A549 (cell line): ENCODE measurements at regions not wholly inside any gene's neighbourhood (a gene's known extent, or its start where the extent isn't known, plus 50 kb on each side); places are given as distances from the start of the nearest gene placed in this dataset.
"Not testable (repeated sequence)": the region's sequence is repeated elsewhere in the genome, so short reads cannot be mapped to it uniquely, and the experiment has no call there.

ENCODE experiments used
- KDM1A ChIP-seq: fragments of 200-600 bp; sonication (generic); IDR thresholded peaks from 2 replicates; pipeline ENCODE4 v1.6.1; 2016; ENCODE audit warnings: low read depth, mild to moderate bottlenecking
- TF ChIP-seq, protein P1 (sequence below): fragments of >200 bp; sonication (Bioruptor Twin); formaldehyde crosslinking; IDR thresholded peaks from 3 replicates; pipeline ENCODE4 v1.5.1; 2016
- TF ChIP-seq, protein P2 (sequence below): fragments of 250-450 bp; sonication (Bioruptor Pico); IDR thresholded peaks from 2 replicates; pipeline ENCODE4 v1.5.0; 2021; ENCODE audit warnings: mild to moderate bottlenecking, moderate library complexity, borderline replicate concordance

DNA sequence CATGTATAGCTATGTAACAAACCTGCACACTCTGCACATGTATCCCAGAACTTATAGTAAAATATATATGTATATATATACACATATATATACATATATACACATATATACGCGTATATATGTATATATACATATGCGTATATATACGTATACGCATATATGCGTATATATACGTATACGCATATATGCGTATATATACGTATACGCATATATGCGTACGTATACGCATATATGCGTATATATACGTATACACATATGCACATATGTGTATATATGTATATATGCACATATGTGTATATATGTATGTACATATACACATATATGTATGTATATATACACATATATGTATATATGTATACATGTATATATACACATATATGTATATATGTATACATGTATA, 57.1 kb upstream of the VSIG4 start:
- TF ChIP-seq, protein P1, sequence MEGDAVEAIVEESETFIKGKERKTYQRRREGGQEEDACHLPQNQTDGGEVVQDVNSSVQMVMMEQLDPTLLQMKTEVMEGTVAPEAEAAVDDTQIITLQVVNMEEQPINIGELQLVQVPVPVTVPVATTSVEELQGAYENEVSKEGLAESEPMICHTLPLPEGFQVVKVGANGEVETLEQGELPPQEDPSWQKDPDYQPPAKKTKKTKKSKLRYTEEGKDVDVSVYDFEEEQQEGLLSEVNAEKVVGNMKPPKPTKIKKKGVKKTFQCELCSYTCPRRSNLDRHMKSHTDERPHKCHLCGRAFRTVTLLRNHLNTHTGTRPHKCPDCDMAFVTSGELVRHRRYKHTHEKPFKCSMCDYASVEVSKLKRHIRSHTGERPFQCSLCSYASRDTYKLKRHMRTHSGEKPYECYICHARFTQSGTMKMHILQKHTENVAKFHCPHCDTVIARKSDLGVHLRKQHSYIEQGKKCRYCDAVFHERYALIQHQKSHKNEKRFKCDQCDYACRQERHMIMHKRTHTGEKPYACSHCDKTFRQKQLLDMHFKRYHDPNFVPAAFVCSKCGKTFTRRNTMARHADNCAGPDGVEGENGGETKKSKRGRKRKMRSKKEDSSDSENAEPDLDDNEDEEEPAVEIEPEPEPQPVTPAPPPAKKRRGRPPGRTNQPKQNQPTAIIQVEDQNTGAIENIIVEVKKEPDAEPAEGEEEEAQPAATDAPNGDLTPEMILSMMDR: not testable (repeated sequence)
- TF ChIP-seq, protein P2, sequence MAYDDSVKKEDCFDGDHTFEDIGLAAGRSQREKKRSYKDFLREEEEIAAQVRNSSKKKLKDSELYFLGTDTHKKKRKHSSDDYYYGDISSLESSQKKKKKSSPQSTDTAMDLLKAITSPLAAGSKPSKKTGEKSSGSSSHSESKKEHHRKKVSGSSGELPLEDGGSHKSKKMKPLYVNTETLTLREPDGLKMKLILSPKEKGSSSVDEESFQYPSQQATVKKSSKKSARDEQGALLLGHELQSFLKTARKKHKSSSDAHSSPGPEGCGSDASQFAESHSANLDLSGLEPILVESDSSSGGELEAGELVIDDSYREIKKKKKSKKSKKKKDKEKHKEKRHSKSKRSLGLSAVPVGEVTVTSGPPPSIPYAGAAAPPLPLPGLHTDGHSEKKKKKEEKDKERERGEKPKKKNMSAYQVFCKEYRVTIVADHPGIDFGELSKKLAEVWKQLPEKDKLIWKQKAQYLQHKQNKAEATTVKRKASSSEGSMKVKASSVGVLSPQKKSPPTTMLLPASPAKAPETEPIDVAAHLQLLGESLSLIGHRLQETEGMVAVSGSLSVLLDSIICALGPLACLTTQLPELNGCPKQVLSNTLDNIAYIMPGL (CRISPR knock-in tag): not testable (repeated sequence)
- TF ChIP-seq KDM1A: not testable (repeated sequence)
